GM18951 (cell line): ENCODE measurements at regions not wholly inside any gene's neighbourhood (a gene's known extent, or its start where the extent isn't known, plus 50 kb on each side); places are given as distances from the start of the nearest gene placed in this dataset.

Source experiments
- POLR2A ChIP-seq: IDR thresholded peaks from 4 replicates; pipeline ENCODE4 v1.6.1; 2011; ENCODE audit warnings: mild to moderate bottlenecking; ENCODE audit not compliant: insufficient read length, insufficient read depth; ENCODE audit errors: extremely low read depth
- in situ Hi-C: fragments of 300-500 bp; cut with MboI; formaldehyde crosslinking; loops from one replicate; pipeline ENCODE4 v1.12.0; 2022; ENCODE audit warnings: low sequenced_read_pairs, mixed read lengths, inconsistent platforms; ENCODE audit not compliant: unreplicated experiment

DNA sequence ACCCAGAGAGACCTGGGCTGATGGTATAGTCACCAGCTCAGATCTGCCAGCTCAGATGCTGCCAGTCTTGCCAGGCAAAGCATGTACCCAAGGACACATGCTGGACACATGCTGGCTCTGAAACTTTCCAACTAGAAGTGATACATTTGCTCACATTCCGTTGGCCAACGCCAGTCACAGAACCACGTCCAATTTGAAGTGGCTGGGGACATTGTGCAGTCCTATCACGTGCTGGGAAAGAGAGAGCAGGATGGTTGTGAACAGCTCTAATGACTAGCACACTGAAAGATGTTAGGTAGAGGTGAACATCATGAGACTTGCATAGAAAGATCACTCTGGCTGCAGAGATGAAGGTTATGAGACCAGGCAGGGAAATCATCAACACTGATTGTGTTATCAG is 308.5 kb upstream of the ROPN1 start:
- in situ Hi-C loops = no loop called here
- TF ChIP-seq POLR2A = no peak

GRCh38 chr3:124303305-124303910 is 311.5 kb upstream of the ROPN1 start:
- in situ Hi-C loops = no loop called here
- TF ChIP-seq POLR2A = no peak

DNA sequence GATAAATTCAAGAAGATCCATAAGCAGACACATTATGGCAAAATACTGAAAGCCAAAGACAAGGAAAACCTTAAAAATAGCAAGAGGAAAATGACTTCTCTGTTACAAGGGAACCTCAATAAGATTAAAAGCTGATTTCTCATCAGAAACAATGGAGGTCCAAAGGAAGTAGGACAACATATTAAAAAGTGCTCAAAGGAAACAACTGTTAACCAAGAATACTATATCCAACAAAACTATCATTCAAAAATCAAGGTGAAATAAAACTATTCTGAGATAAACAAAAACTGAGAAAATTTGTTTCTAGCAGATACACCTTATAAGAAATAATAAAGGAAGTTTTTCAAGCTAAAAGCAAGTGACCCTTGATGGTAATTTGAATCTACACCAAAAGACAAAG is 314.7 kb upstream of the ROPN1 start:
- no peak for TF ChIP-seq POLR2A

DNA sequence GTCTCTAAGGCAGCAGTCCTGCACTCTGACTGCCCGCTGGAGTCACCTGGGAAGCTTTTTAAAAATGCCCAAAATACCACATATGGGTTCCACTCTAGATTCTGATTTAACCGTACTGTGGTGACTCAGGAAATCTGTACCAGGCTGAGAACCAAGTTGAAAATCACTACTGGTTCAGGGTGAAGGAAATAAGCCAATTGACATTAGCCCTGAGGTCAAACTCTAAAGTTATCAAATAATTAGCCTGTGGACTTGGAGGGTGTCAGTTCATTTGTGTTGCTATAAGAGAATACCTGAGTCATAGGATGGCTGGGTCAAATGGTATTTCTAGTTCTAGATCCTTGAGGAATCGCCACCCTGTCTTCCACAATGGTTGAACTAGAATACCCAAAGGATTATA is 321.7 kb upstream of the ROPN1 start:
- no peak for TF ChIP-seq POLR2A

More for the DNA sequence above, 314.7 kb upstream of the ROPN1 start:
- in situ Hi-C loops = no loop called here

GRCh38 chr3:124315215-124316033 is 323.5 kb upstream of the ROPN1 start:
- TF ChIP-seq POLR2A = no peak
- in situ Hi-C loops = no loop called here

More for the DNA sequence above, 321.7 kb upstream of the ROPN1 start:
- in situ Hi-C loops = no loop called here

DNA sequence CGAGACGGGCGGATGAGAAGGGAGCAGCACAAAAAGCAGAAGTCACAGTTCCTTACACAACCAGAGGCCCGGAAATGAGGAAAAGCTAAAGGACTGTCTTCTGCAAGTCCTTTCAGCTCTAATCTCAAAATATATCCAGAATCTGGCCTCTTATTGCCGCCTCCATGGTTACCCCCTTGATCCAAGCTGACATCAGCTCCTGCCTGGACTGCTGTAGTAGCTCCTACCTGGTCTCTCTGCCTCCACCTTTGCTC is 324.0 kb upstream of the ROPN1 start:
- in situ Hi-C loops = no loop called here
- no peak for TF ChIP-seq POLR2A

- no peak for TF ChIP-seq POLR2A
- in situ Hi-C loops = no loop called here
These were observed 326.1 kb upstream of the ROPN1 start for GRCh38 chr3:124318014-124318413.

- no peak for TF ChIP-seq POLR2A
- in situ Hi-C loops = no loop called here
These were observed 326.7 kb upstream of the ROPN1 start for GRCh38 chr3:124318656-124319055.

- TF ChIP-seq POLR2A = no peak
- in situ Hi-C loops = no loop called here
These were observed 329.1 kb upstream of the ROPN1 start for GRCh38 chr3:124320976-124321375.

DNA sequence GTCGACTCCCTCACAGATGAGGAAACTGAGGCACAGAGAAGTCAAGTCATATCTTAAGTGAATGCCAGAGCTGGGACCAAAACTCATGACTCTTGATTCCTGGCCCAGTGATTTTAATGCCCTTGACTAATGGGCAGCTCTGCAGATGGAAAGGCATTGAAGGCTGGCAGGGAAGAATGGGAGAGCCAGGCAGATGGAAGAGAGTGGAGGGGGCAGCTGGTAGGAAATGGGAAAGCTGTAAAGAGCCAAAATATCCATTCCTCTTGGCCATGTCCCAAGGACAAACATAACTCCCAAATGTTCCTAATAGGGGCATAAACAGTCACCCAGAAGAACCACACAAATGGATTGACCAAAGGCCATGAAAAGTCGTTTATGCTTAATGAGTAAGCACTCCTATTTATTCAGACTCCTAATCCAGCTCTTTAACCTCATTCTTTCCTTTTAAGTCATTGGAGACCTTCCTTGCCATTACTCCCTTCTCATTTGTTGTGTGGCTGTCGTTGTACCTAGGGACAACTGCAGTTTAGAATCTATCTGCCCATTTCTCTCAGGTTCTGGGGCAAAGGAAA is 330.5 kb upstream of the ROPN1 start:
- in situ Hi-C loops = no loop called here
- no peak for TF ChIP-seq POLR2A

GRCh38 chr3:124322966-124323365 is 331.0 kb upstream of the ROPN1 start:
- in situ Hi-C loops = no loop called here
- no peak for TF ChIP-seq POLR2A

DNA sequence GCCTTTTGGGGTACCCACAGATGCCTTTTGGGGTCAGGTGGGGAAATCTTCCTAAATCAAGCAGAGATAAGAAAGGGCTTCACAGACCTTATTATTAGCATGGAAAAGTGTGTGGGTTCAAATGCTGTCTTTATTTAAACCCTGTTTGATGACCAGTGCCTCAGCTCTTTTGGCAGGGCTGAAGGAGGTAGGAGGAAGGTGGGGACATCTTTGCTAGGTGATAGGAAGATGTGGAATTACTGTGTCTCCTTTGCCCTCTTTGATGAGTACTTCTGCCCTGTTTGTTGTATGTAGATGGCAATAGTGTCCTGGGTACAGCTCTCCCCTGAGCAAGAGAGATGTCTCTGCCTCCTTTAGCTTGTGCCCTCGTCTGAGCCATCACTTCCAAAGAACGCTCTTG is 333.3 kb upstream of the ROPN1 start:
- in situ Hi-C loops = no loop called here
- TF ChIP-seq POLR2A = no peak

DNA sequence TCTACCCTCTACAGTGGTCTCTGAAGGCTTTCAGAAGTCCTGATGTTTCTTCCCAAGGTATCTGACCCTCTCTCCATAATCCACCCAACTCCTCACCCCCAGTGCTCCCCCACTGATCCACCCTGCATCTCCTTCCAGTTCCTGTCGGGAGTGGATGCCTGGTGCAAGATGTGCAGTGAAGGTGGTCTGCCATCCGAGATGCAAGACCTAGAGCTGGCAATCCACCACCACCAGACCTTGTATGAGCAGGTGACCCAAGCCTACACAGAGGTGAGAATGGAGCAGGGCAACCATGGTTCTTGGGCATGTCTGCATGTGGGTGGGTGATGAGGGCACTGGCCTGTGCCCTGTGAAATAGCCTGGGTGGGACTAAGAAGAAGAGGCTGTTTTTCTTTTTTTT is 337.8 kb upstream of the ROPN1 start:
- in situ Hi-C loops = no loop called here
- no peak for TF ChIP-seq POLR2A

GRCh38 chr3:124333931-124334640 is 342.2 kb upstream of the ROPN1 start:
- in situ Hi-C loops = no loop called here
- TF ChIP-seq POLR2A = no peak

DNA sequence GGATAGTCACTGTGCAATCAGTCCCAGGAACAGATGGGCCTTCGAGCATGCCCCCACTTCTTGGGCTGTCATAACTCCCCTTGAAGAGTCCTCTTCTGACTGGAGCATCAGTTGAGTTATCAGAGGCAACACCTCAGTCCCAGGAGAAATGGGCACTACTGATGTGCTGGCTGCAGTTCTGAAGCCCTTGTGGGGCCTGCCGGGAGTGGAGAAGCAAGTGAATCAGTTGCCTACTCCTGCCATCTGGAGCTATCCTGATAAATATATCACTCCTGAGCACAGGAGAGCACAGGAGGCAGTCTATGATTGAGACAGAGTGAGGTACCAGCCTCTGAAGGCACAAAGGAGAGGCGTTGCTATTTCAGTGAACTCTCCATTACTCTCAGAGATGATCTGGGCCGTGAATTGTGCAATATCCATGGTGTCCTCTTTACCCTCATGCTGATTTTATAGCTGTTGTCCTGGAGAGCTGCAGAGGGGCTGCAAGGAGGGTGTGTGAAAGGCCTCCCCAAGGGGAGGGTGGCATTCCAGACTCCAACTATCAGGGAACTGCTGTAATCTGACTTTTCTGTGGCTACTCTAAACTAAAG is 344.2 kb upstream of the ROPN1 start:
- in situ Hi-C loops = no loop called here

More for the DNA sequence above, 344.2 kb upstream of the ROPN1 start:
- no peak for TF ChIP-seq POLR2A
